Transverse colon (tissue), 4 donors: ENCODE measurements at regions not wholly inside any gene's neighbourhood (a gene's known extent, or its start where the extent isn't known, plus 50 kb on each side); places are given as distances from the start of the nearest gene placed in this dataset.

Experiments
- DNase-seq: peaks from one replicate; pipeline ENCODE4 v3.0.0-alpha.2; 2019
- H3K27ac ChIP-seq, 4 donors: fragments of 200-600 bp; sonication (generic); 2 replicates each; pipeline ENCODE4 v1.5.1; 2016 to 2018; ENCODE audit warnings: inconsistent platforms in 4 of 4
- H3K27me3 ChIP-seq: fragments of 200-600 bp; sonication (generic); 2 replicates; pipeline ENCODE4 v1.5.1; 2017; ENCODE audit warnings: inconsistent platforms
- H3K36me3 ChIP-seq, 4 donors: fragments of 200-600 bp; sonication (generic); 2 replicates each; pipeline ENCODE4 v1.5.1; 2017 to 2019; ENCODE audit warnings: inconsistent platforms in 4 of 4
- H3K4me1 ChIP-seq, 4 donors: fragments of 200-600 bp; sonication (generic); 2 replicates each; pipeline ENCODE4 v1.5.1; 2017 to 2020; ENCODE audit warnings: inconsistent platforms in 4 of 4
- H3K4me3 ChIP-seq, 4 donors: fragments of 200-600 bp; sonication (generic); 1 replicate in 1 of 4; 2 replicates in 3 of 4; pipeline versions ENCODE4 v1.5.1 to v1.6.1; 2017 to 2019; ENCODE audit warnings: inconsistent platforms in 4 of 4
- H3K9me3 ChIP-seq, 2 donors: fragments of 200-600 bp; sonication (generic); 2 replicates each; pipeline ENCODE4 v1.5.1; 2017 to 2019; ENCODE audit warnings: inconsistent platforms in 2 of 2
- EP300 ChIP-seq: sonication (generic); formaldehyde crosslinking; IDR thresholded peaks from one replicate; pipeline ENCODE4 v1.6.1; 2017; ENCODE audit warnings: antibody characterized with exemption, low read depth
- POLR2A ChIP-seq: fragments of 450-650 bp; IDR thresholded peaks from one replicate; pipeline ENCODE4 v1.6.1; 2016; ENCODE audit warnings: antibody characterized with exemption, mild to moderate bottlenecking, moderate library complexity
- POLR2AphosphoS5 ChIP-seq, 3 donors: sonication (generic); formaldehyde crosslinking; IDR thresholded peaks; one replicate each; pipeline ENCODE4 v1.6.1; 2016; ENCODE audit warnings: antibody characterized with exemption in 3 of 3
- WGBS, 2 donors: methylation state at CpG; one replicate each; pipeline ENCODE4 v1.1.5; 2018; ENCODE audit warnings: low coverage in 1 of 2; 5-methylcytosine and 5-hydroxymethylcytosine counted together
- in situ Hi-C, 4 donors: fragments of 200-750 bp; cut with MboI; loops; one replicate each; pipeline versions ENCODE4 v1.15.0 to v1.15.1; 2017; ENCODE audit warnings: low sequenced_read_pairs in 3 of 4, low pct_ligation_motif_present in 1 of 4, low pct_unique_long_range_greater_than_20kb in 1 of 4
- intact Hi-C: fragments of 100-400 bp; cut with DNase I; formaldehyde crosslinking; loops from one replicate; pipeline ENCODE4 v1.15.1; 2023; ENCODE audit warnings: low total_unique reads
- TF ChIP-seq, protein P1 (sequence below), 5 experiments: fragments of 200-600 bp in 3 of 5; fragments of 450-650 bp in 2 of 5; sonication (generic) in 3 of 5; IDR thresholded peaks; 1 replicate in 2 of 5; 2 replicates in 3 of 5; pipeline ENCODE4 v1.5.1; 2016 to 2017; ENCODE audit warnings: antibody characterized with exemption in 5 of 5, inconsistent platforms in 3 of 5, mild to moderate bottlenecking in 2 of 5, moderate library complexity in 1 of 5

DNA sequence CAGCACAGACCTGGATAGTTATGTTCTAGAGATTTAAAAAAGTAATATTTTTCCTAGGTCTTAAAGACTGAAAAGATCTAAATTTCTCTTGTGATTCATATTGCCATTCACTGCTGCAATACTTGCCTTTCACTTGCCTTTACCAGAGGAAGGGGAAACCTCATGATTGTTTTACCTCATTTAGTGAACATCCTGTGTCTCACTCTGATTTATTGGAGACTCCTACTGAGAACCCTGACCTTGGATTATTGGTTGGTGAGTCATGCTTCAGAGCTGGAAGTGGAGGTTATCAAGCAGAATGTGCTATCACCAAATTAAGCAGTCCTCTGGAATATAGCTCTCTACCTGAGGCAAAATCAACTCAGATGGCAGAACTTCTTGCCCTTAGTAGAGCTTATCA, 500.5 kb downstream of the TSN start:
- no peak overlapping the region for H3K4me3 ChIP-seq
- intact Hi-C loops (no loop called here), in situ Hi-C loops (no loop called here)
- H3K9me3 ChIP-seq = no peaks in the 10 kb centered on the region
- no peak overlapping the region for H3K27ac ChIP-seq
- H3K4me1 ChIP-seq = no peaks in the 10 kb centered on the region
- no peaks in the 10 kb centered on the region for H3K36me3 ChIP-seq
- TF ChIP-seq EP300 (no peak), POLR2A (no peak), POLR2AphosphoS5 (IDR thresholded peaks at IDR 0.05) (no peak)
- TF ChIP-seq, protein P1, sequence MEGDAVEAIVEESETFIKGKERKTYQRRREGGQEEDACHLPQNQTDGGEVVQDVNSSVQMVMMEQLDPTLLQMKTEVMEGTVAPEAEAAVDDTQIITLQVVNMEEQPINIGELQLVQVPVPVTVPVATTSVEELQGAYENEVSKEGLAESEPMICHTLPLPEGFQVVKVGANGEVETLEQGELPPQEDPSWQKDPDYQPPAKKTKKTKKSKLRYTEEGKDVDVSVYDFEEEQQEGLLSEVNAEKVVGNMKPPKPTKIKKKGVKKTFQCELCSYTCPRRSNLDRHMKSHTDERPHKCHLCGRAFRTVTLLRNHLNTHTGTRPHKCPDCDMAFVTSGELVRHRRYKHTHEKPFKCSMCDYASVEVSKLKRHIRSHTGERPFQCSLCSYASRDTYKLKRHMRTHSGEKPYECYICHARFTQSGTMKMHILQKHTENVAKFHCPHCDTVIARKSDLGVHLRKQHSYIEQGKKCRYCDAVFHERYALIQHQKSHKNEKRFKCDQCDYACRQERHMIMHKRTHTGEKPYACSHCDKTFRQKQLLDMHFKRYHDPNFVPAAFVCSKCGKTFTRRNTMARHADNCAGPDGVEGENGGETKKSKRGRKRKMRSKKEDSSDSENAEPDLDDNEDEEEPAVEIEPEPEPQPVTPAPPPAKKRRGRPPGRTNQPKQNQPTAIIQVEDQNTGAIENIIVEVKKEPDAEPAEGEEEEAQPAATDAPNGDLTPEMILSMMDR (IDR thresholded peaks at IDR 0.05) = no peak
- no peaks in the 10 kb centered on the region for H3K27me3 ChIP-seq
- no peak for DNase-seq

GRCh38 chr2:122261911-122262310, 506.5 kb downstream of the TSN start:
- WGBS, 2 donors = 63 to 67% methylated on average over 2 of the region's 2 CpGs
- no peak for DNase-seq

GRCh38 chr2:122263746-122264145, 508.3 kb downstream of the TSN start:
- TF ChIP-seq POLR2A = no peak
- TF ChIP-seq POLR2AphosphoS5 (IDR thresholded peaks at IDR 0.05) = no peak
- no peak for TF ChIP-seq EP300
- TF ChIP-seq, protein P1 (IDR thresholded peaks at IDR 0.05) = no peak
- no peaks in the 10 kb centered on the region for H3K9me3 ChIP-seq
- H3K36me3 ChIP-seq = no peaks in the 10 kb centered on the region
- intact Hi-C loops = no loop called here
- 55 to 71% methylated on average over 1 of the region's 1 CpG for WGBS, 2 donors
- H3K27ac ChIP-seq = no peak overlapping the region
- no peak for DNase-seq
- H3K27me3 ChIP-seq = no peaks in the 10 kb centered on the region
- H3K4me1 ChIP-seq = no peaks in the 10 kb centered on the region
- H3K4me3 ChIP-seq = no peak overlapping the region
- in situ Hi-C loops = no loop called here

More at GRCh38 chr2:122261911-122262310, 506.5 kb downstream of the TSN start:
- no peaks in the 10 kb centered on the region for H3K4me1 ChIP-seq
- H3K9me3 ChIP-seq = no peaks in the 10 kb centered on the region
- no peak for TF ChIP-seq POLR2A
- intact Hi-C loops (no loop called here), in situ Hi-C loops (no loop called here)
- no peaks in the 10 kb centered on the region for H3K36me3 ChIP-seq
- H3K27me3 ChIP-seq = no peaks in the 10 kb centered on the region
- no peak overlapping the region for H3K4me3 ChIP-seq
- no peak overlapping the region for H3K27ac ChIP-seq

DNA sequence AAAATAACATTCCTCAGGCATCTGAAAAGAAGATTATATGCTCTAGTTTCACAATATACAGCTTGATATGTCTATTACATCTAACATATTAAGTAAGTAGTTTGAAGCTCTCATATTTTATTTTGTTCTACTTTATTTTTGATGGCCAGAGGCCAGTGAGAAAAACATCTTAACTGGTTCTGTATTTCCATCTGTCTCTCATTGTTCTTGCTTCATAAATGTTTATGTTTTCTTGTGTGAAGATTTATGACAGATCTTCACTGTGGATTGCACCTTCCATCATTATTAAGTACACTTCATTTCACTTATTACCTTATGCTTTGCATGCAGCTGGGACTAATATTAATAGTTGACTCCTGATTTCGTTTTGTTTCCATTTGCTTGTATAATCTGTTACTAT, 511.2 kb downstream of the TSN start:
- 24 to 30% methylated on average over 1 of the region's 1 CpG for WGBS, 2 donors
- H3K36me3 ChIP-seq = no peaks in the 10 kb centered on the region
- no peak overlapping the region for H3K27ac ChIP-seq
- intact Hi-C loops (no loop called here), in situ Hi-C loops (no loop called here)
- H3K4me1 ChIP-seq = no peaks in the 10 kb centered on the region
- no peaks in the 10 kb centered on the region for H3K27me3 ChIP-seq
- H3K4me3 ChIP-seq = no peak overlapping the region
- DNase-seq = no peak
- TF ChIP-seq POLR2A = no peak
- TF ChIP-seq EP300 = no peak
- no peak for TF ChIP-seq POLR2AphosphoS5 (IDR thresholded peaks at IDR 0.05)
- TF ChIP-seq, protein P1 (IDR thresholded peaks at IDR 0.05) = no peak
- H3K9me3 ChIP-seq = no peaks in the 10 kb centered on the region

GRCh38 chr2:122267947-122268346, 512.5 kb downstream of the TSN start:
- intact Hi-C loops = no loop called here
- Histone ChIP-seq H3K27me3 (no peaks in the 10 kb centered on the region), H3K27ac (no peak overlapping the region), H3K4me3 (no peak overlapping the region), H3K36me3 (no peaks in the 10 kb centered on the region), H3K9me3 (no peaks in the 10 kb centered on the region), H3K4me1 (no peaks in the 10 kb centered on the region)
- WGBS, 2 donors = 87 to 89% methylated on average over 5 of the region's 5 CpGs
- DNase-seq = no peak
- in situ Hi-C loops = no loop called here
- TF ChIP-seq POLR2AphosphoS5 (IDR thresholded peaks at IDR 0.05) = no peak
- TF ChIP-seq, protein P1 (IDR thresholded peaks at IDR 0.05) = no peak
- no peak for TF ChIP-seq EP300
- no peak for TF ChIP-seq POLR2A
